ENCODE measurements at regions not wholly inside any gene's neighbourhood (a gene's known extent, or its start where the extent isn't known, plus 50 kb on each side); places are given as distances from the start of the nearest gene placed in this dataset.

DNA sequence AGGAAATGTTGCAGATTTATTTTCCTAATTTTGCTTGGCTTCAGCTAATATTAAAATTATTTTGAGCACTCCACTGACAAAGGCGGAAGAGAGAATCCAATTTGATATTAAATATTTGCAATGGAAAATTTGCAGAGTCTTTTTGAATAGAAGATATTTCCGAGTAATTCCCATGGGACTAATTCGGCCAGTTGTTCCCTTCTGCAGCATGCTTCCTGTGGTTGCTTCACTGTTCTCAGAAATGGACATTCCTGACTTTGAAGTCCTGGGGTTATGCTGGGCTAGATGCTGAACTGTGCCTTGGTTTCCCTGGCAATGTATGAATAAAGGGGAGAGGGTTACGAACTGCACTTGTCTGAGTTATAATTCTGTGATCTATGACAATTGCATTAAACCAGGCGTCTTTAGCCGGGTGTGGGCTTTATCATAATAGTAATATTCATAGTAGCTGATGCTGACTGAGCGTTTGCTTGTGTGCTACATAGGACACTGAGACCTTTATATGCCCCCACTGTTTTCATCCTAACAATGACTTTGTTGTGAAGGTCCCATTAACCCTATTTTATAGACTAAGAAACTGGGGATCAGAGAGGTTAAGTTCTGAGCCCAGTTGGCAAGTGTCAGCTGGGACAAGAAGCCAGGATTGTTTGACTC, 114.5 kb upstream of the SPRY4 start:
- Histone ChIP-seq H2AFZ (ENCODE audit: low read length) (no peak overlapping the region), H4K20me1 (ENCODE audit: insufficient read depth, low read length, poor library complexity, severe bottlenecking) (no peaks in the 10 kb centered on the region), H3F3A (ENCODE audit: low read depth) (no peaks in the 10 kb centered on the region), H3K36me3 (ENCODE audit: insufficient read depth, low read length) (no peaks in the 10 kb centered on the region), H3K9me3 (ENCODE audit: insufficient read depth, low read depth, low read length) (no peaks in the 10 kb centered on the region), H3K4me2 (ENCODE audit: low read depth, low read length, poor library complexity, severe bottlenecking) (no peak overlapping the region), H3K4me3 (ENCODE audit: low read length, poor library complexity, severe bottlenecking) (no peak overlapping the region), H3K79me2 (ENCODE audit: insufficient read depth, low read length) (no peaks in the 10 kb centered on the region), H3K4me1 (ENCODE audit: insufficient read depth, low read length, poor library complexity, severe bottlenecking) (peaks cover 33% of the 10 kb centered on the region), H3K9ac (ENCODE audit: low read depth, low read length, poor library complexity, severe bottlenecking) (no peak overlapping the region), H3K27me3 (ENCODE audit: insufficient read depth, low read length, poor library complexity, severe bottlenecking) (no peaks in the 10 kb centered on the region), H3K9me2 (replicated peaks; ENCODE audit: low read depth, low read length) (no peaks in the 10 kb centered on the region)
- TF ChIP-seq EZH2phosphoT487 (IDR thresholded peaks at IDR 0.05; ENCODE audit: borderline replicate concordance) = no peak
- TF ChIP-seq, protein P1, sequence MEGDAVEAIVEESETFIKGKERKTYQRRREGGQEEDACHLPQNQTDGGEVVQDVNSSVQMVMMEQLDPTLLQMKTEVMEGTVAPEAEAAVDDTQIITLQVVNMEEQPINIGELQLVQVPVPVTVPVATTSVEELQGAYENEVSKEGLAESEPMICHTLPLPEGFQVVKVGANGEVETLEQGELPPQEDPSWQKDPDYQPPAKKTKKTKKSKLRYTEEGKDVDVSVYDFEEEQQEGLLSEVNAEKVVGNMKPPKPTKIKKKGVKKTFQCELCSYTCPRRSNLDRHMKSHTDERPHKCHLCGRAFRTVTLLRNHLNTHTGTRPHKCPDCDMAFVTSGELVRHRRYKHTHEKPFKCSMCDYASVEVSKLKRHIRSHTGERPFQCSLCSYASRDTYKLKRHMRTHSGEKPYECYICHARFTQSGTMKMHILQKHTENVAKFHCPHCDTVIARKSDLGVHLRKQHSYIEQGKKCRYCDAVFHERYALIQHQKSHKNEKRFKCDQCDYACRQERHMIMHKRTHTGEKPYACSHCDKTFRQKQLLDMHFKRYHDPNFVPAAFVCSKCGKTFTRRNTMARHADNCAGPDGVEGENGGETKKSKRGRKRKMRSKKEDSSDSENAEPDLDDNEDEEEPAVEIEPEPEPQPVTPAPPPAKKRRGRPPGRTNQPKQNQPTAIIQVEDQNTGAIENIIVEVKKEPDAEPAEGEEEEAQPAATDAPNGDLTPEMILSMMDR (conservative IDR thresholded peaks at IDR 0.05; ENCODE audit: low read length) = no peak

DNA sequence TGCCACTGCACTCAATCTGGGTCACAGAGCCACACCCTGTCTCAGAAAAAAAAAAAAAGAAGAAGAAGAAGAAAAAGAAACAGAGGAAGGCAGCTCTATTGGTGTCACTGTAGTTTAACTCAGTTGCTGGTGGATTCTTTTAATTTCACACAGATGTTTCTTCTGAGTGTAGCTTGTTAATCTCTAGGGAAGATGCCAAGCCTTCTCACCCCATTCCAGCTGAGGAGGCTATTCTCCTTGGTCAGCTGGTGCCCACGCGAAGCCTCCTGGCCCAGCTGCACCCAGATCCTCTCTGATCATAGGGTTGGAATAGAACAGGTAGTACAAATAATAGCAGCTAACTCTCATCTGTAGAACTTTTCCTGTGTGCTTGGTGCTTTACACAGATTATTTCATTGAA, 113.8 kb upstream of the SPRY4 start:
- H3K9ac ChIP-seq (ENCODE audit: low read depth, low read length, poor library complexity, severe bottlenecking) = no peak overlapping the region
- TF ChIP-seq EZH2phosphoT487 (IDR thresholded peaks at IDR 0.05; ENCODE audit: borderline replicate concordance) = no peak
- TF ChIP-seq, protein P1 (conservative IDR thresholded peaks at IDR 0.05; ENCODE audit: low read length) = no peak
- H3K9me2 ChIP-seq (replicated peaks; ENCODE audit: low read depth, low read length) = no peaks in the 10 kb centered on the region

DNA sequence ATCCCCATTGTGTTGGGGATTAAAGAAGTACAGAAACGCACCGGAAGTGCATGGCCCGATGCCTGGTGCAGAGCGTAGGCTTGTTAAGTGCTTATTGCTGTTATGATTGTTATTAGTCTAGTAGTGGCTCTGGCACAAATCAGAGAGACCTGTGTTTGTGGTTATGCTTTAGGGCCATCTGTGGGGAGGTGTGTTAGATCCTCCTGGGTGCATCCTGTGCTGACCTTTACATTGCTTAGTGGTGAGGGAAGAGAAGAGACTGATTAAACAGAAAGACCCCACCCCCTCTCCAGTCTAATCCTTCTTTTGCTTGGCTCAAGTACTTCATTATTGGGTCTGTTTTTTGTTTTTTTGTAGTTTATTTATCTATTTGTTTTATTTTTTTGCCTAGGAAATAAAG, 112.7 kb upstream of the SPRY4 start:
- H3K36me3 ChIP-seq (ENCODE audit: insufficient read depth, low read length) = no peaks in the 10 kb centered on the region
- H3K4me3 ChIP-seq (ENCODE audit: low read length, poor library complexity, severe bottlenecking) = no peak overlapping the region
- H3K4me2 ChIP-seq (ENCODE audit: low read depth, low read length, poor library complexity, severe bottlenecking) = no peak overlapping the region
- H3K4me1 ChIP-seq (ENCODE audit: insufficient read depth, low read length, poor library complexity, severe bottlenecking) = peaks cover 50% of the 10 kb centered on the region
- no peaks in the 10 kb centered on the region for H3K9me2 ChIP-seq (replicated peaks; ENCODE audit: low read depth, low read length)
- TF ChIP-seq, protein P1 (conservative IDR thresholded peaks at IDR 0.05; ENCODE audit: low read length) = no peak
- TF ChIP-seq EZH2phosphoT487 (IDR thresholded peaks at IDR 0.05; ENCODE audit: borderline replicate concordance) = no peak
- no peak overlapping the region for H3K9ac ChIP-seq (ENCODE audit: low read depth, low read length, poor library complexity, severe bottlenecking)
- H3K27me3 ChIP-seq (ENCODE audit: insufficient read depth, low read length, poor library complexity, severe bottlenecking) = no peaks in the 10 kb centered on the region
- no peak overlapping the region for H2AFZ ChIP-seq (ENCODE audit: low read length)
- peaks cover 6% of the 10 kb centered on the region; the same call in 1 of the 2 replicates for H3F3A ChIP-seq (ENCODE audit: low read depth)
- no peaks in the 10 kb centered on the region for H3K9me3 ChIP-seq (ENCODE audit: insufficient read depth, low read depth, low read length)
- no peaks in the 10 kb centered on the region for H3K79me2 ChIP-seq (ENCODE audit: insufficient read depth, low read length)
- no peaks in the 10 kb centered on the region for H4K20me1 ChIP-seq (ENCODE audit: insufficient read depth, low read length, poor library complexity, severe bottlenecking)

More for the DNA sequence above, 113.8 kb upstream of the SPRY4 start:
- peaks cover 41% of the 10 kb centered on the region for H3K4me1 ChIP-seq (ENCODE audit: insufficient read depth, low read length, poor library complexity, severe bottlenecking)
- H4K20me1 ChIP-seq (ENCODE audit: insufficient read depth, low read length, poor library complexity, severe bottlenecking) = no peaks in the 10 kb centered on the region
- no peaks in the 10 kb centered on the region for H3K36me3 ChIP-seq (ENCODE audit: insufficient read depth, low read length)
- no peaks in the 10 kb centered on the region for H3K79me2 ChIP-seq (ENCODE audit: insufficient read depth, low read length)
- no peaks in the 10 kb centered on the region for H3K9me3 ChIP-seq (ENCODE audit: insufficient read depth, low read depth, low read length)
- no peak overlapping the region for H3K4me2 ChIP-seq (ENCODE audit: low read depth, low read length, poor library complexity, severe bottlenecking)
- H2AFZ ChIP-seq (ENCODE audit: low read length) = no peak overlapping the region
- H3K27me3 ChIP-seq (ENCODE audit: insufficient read depth, low read length, poor library complexity, severe bottlenecking) = no peaks in the 10 kb centered on the region
- 0 out of 2 replicates have a peak, but pooled peaks cover under 1% of the 10 kb centered on the region for H3F3A ChIP-seq (ENCODE audit: low read depth)
- no peak overlapping the region for H3K4me3 ChIP-seq (ENCODE audit: low read length, poor library complexity, severe bottlenecking)

Measured in Loucy (cell line).